ENCODE measurements at regions not wholly inside any gene's neighbourhood (a gene's known extent, or its start where the extent isn't known, plus 50 kb on each side); places are given as distances from the start of the nearest gene placed in this dataset.

DNA sequence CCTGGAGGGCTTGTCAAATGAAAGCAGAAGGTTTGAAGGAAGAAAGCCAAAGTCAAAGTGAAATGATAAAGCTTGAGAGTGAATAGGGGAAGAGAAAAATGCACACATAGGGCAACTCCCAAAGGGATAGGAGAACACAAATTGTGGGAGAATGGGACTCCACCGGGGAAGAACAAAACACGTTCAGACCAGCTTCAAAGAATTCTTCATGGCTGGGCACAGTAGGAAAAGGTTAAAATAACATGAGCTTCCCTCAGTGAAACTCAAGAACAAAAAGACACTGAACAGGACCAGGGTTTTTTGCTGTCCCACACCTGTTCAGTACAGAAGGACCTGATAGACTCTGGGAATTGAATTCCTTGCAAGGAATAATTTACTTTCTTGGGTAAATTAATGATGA is 123.1 kb upstream of the NCKAP5 start:
- intact Hi-C loops (cut with DNase I), result no loop called here
- Histone ChIP-seq H3K4me3 (ENCODE audit: low read length in 3 of 3) (no peak overlapping the region), H3K9me3 (ENCODE audit: control insufficient read depth in 2 of 3, insufficient read depth in 1 of 3, low read length in 3 of 3) (no peaks in the 10 kb centered on the region), H3K36me3 (ENCODE audit: control insufficient read depth in 2 of 3, insufficient read depth in 3 of 3, low read length in 3 of 3) (no peaks in the 10 kb centered on the region), H3K27ac (ENCODE audit: low read depth in 2 of 2, low read length in 2 of 2) (no peak overlapping the region), H3K4me1 (ENCODE audit: control insufficient read depth in 2 of 3, insufficient read depth in 2 of 3, low read depth in 1 of 3, low read length in 3 of 3) (no peaks in the 10 kb centered on the region), H3K9ac (ENCODE audit: low read length in 3 of 3) (no peak overlapping the region), H3K27me3 (ENCODE audit: control insufficient read depth, insufficient read depth, low read length) (no peaks in the 10 kb centered on the region)
- TF ChIP-seq, protein P1, sequence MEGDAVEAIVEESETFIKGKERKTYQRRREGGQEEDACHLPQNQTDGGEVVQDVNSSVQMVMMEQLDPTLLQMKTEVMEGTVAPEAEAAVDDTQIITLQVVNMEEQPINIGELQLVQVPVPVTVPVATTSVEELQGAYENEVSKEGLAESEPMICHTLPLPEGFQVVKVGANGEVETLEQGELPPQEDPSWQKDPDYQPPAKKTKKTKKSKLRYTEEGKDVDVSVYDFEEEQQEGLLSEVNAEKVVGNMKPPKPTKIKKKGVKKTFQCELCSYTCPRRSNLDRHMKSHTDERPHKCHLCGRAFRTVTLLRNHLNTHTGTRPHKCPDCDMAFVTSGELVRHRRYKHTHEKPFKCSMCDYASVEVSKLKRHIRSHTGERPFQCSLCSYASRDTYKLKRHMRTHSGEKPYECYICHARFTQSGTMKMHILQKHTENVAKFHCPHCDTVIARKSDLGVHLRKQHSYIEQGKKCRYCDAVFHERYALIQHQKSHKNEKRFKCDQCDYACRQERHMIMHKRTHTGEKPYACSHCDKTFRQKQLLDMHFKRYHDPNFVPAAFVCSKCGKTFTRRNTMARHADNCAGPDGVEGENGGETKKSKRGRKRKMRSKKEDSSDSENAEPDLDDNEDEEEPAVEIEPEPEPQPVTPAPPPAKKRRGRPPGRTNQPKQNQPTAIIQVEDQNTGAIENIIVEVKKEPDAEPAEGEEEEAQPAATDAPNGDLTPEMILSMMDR (IDR thresholded peaks at IDR 0.05; ENCODE audit: borderline replicate concordance, extremely low read depth, insufficient read depth), result no peak
- FAIRE-seq (no peak), DNase-seq (peak in 2 of 5 donors; percentile 57 to 60)

DNA sequence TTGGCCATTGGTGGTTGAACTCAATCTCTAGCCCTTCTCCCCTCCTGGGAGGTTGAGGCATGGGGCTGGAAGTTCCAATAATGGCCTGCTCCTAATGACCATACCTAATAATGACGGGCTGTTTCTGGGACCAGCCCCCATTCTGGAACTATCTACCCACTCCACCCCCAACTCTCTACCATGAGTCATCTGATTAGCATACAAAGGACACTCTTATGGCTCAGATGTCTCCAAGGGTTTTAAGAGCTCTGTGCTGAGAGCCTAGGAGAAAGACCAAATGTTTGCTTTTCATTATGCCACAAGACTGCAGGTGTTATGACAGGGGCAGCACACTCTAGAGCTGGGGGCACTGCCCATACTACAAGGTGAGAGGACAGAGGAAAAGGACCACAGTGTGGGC is 137.0 kb upstream of the NCKAP5 start:
- peaks cover 0 to 6% (median 4%) of the 10 kb centered on the region in 3 donors for H3K9me3 ChIP-seq (ENCODE audit: control insufficient read depth in 2 of 3, insufficient read depth in 1 of 3, low read length in 3 of 3)
- H3K4me1 ChIP-seq (ENCODE audit: control insufficient read depth in 2 of 3, insufficient read depth in 2 of 3, low read depth in 1 of 3, low read length in 3 of 3), result no peaks in the 10 kb centered on the region
- no peaks in the 10 kb centered on the region for H3K27me3 ChIP-seq (ENCODE audit: control insufficient read depth, insufficient read depth, low read length)
- intact Hi-C loops (cut with DNase I), result no loop called here
- TF ChIP-seq, protein P1 (IDR thresholded peaks at IDR 0.05; ENCODE audit: borderline replicate concordance, extremely low read depth, insufficient read depth), result no peak
- H3K36me3 ChIP-seq (ENCODE audit: control insufficient read depth in 2 of 3, insufficient read depth in 3 of 3, low read length in 3 of 3), result no peaks in the 10 kb centered on the region
- H3K9ac ChIP-seq (ENCODE audit: low read length in 3 of 3), result no peak overlapping the region
- H3K27ac ChIP-seq (ENCODE audit: low read depth in 2 of 2, low read length in 2 of 2), result no peak overlapping the region
- FAIRE-seq (no peak), DNase-seq (no peak)
- no peak overlapping the region for H3K4me3 ChIP-seq (ENCODE audit: low read length in 3 of 3)

DNA sequence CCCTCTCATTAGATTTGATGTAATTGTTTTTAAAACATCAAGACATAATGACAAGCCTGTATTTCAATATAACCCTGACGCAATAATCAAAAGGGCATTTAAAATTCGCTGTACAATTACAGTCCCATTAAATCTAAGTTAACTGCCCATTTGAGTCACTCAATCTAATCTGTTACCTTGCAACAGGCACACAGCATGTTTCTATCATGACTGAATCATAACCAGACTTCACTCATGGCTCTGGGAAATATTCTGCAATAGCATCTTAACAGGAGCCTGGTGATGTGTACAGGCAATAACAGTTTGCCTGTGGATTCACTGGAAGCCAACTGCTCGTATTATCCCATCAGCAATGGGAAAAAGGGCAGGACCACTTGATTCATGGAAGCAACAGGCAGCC is 142.3 kb upstream of the NCKAP5 start:
- intact Hi-C loops (cut with DNase I), result no loop called here
- H3K4me3 ChIP-seq (ENCODE audit: low read length in 3 of 3), result no peak overlapping the region
- H3K9me3 ChIP-seq (ENCODE audit: control insufficient read depth in 2 of 3, insufficient read depth in 1 of 3, low read length in 3 of 3), result peaks cover 0 to 6% (median 4%) of the 10 kb centered on the region in 3 donors
- H3K36me3 ChIP-seq (ENCODE audit: control insufficient read depth in 2 of 3, insufficient read depth in 3 of 3, low read length in 3 of 3), result no peaks in the 10 kb centered on the region
- FAIRE-seq (no peak), DNase-seq (no peak)
- no peak overlapping the region for H3K27ac ChIP-seq (ENCODE audit: low read depth in 2 of 2, low read length in 2 of 2)
- TF ChIP-seq, protein P1 (IDR thresholded peaks at IDR 0.05; ENCODE audit: borderline replicate concordance, extremely low read depth, insufficient read depth), result no peak
- H3K27me3 ChIP-seq (ENCODE audit: control insufficient read depth, insufficient read depth, low read length), result no peaks in the 10 kb centered on the region
- no peak overlapping the region for H3K9ac ChIP-seq (ENCODE audit: low read length in 3 of 3)
- H3K4me1 ChIP-seq (ENCODE audit: control insufficient read depth in 2 of 3, insufficient read depth in 2 of 3, low read depth in 1 of 3, low read length in 3 of 3), result no peaks in the 10 kb centered on the region

DNA sequence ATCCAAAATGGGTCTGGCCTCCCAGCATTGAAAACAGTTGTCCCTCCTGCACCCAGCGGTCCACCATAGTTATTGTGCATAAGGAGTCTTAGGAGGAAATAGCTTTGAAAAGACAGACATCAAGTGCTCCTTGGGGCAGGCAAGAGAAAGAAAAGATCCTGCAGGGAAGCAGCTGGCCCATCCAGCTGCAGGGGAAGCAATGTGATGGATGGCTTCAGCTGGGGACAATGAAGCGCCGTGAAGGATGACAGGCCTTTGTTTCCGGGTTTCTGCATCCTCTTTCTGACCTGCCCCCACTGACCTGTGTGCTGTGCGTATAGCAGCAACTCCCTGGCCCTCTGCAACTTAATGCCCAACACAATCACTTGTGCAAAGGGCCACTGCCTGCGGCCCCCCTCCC is 142.9 kb upstream of the NCKAP5 start:
- intact Hi-C loops (cut with DNase I), result no loop called here
- Histone ChIP-seq H3K4me3 (ENCODE audit: low read length in 3 of 3) (no peak overlapping the region), H3K4me1 (ENCODE audit: control insufficient read depth in 2 of 3, insufficient read depth in 2 of 3, low read depth in 1 of 3, low read length in 3 of 3) (no peaks in the 10 kb centered on the region), H3K9ac (ENCODE audit: low read length in 3 of 3) (no peak overlapping the region), H3K36me3 (ENCODE audit: control insufficient read depth in 2 of 3, insufficient read depth in 3 of 3, low read length in 3 of 3) (no peaks in the 10 kb centered on the region), H3K9me3 (ENCODE audit: control insufficient read depth in 2 of 3, insufficient read depth in 1 of 3, low read length in 3 of 3) (peaks cover 0 to 6% (median 4%) of the 10 kb centered on the region in 3 donors), H3K27ac (ENCODE audit: low read depth in 2 of 2, low read length in 2 of 2) (no peak overlapping the region), H3K27me3 (ENCODE audit: control insufficient read depth, insufficient read depth, low read length) (no peaks in the 10 kb centered on the region)
- TF ChIP-seq, protein P1 (IDR thresholded peaks at IDR 0.05; ENCODE audit: borderline replicate concordance, extremely low read depth, insufficient read depth), result no peak
- FAIRE-seq (no peak), DNase-seq (peak in 4 of 5 donors; percentile 47 to 68 (median 56))
